Hepatocyte (in vitro differentiated cells): ENCODE measurements at regions not wholly inside any gene's neighbourhood (a gene's known extent, or its start where the extent isn't known, plus 50 kb on each side); places are given as distances from the start of the nearest gene placed in this dataset.

Experiments used
- DNase-seq: peaks from one replicate; pipeline ENCODE4 v3.0.0-alpha.2; 2016; ENCODE audit warnings: low spot score
- H2AFZ ChIP-seq: fragments of 200-600 bp; sonication (generic); 2 replicates; pipeline ENCODE4 v1.6.0; 2016; ENCODE audit warnings: antibody characterized with exemption, mild to moderate bottlenecking
- H3K27ac ChIP-seq: fragments of 200-600 bp; sonication (generic); 2 replicates; pipeline ENCODE4 v1.5.1; 2016; ENCODE audit warnings: mild to moderate bottlenecking
- H3K27me3 ChIP-seq: fragments of 200-600 bp; sonication (generic); 2 replicates; pipeline ENCODE4 v1.6.1; 2016
- H3K36me3 ChIP-seq: fragments of 200-600 bp; sonication (generic); replicated peaks from 2 replicates; pipeline ENCODE4 v1.5.1; 2016; ENCODE audit warnings: low read depth; ENCODE audit not compliant: insufficient read depth
- H3K4me1 ChIP-seq: fragments of 200-600 bp; sonication (generic); 2 replicates; pipeline ENCODE4 v1.5.1; 2016; ENCODE audit warnings: mild to moderate bottlenecking, moderate library complexity; ENCODE audit not compliant: insufficient read depth
- H3K4me2 ChIP-seq: fragments of 200-600 bp; sonication (generic); 2 replicates; pipeline ENCODE4 v1.6.0; 2016
- H3K4me3 ChIP-seq: fragments of 200-600 bp; sonication (generic); 2 replicates; pipeline ENCODE4 v1.5.1; 2016; ENCODE audit warnings: mild to moderate bottlenecking
- H3K79me2 ChIP-seq: fragments of 200-600 bp; sonication (generic); 2 replicates; pipeline ENCODE4 v1.6.0; 2017; ENCODE audit warnings: mild to moderate bottlenecking
- H3K9me2 ChIP-seq: fragments of 200-600 bp; sonication (generic); replicated peaks from 2 replicates; pipeline ENCODE4 v1.6.0; 2017; ENCODE audit warnings: mild to moderate bottlenecking; ENCODE audit not compliant: insufficient read depth
- H3K9me3 ChIP-seq: fragments of 200-600 bp; sonication (generic); 2 replicates; pipeline ENCODE4 v1.5.1; 2016; ENCODE audit warnings: low read depth, mild to moderate bottlenecking
- H4K20me1 ChIP-seq: fragments of 200-600 bp; sonication (generic); 2 replicates; pipeline ENCODE4 v1.6.0; 2016; ENCODE audit warnings: mild to moderate bottlenecking; ENCODE audit not compliant: insufficient read depth, poor library complexity, severe bottlenecking
- CTCF ChIP-seq: fragments of 200-600 bp; sonication (generic); IDR thresholded peaks from 2 replicates; pipeline ENCODE4 v1.5.1; 2016; ENCODE audit warnings: antibody characterized with exemption, mild to moderate bottlenecking; ENCODE audit not compliant: poor library complexity
- EZH2 ChIP-seq: fragments of 200-600 bp; sonication (generic); IDR thresholded peaks from 2 replicates; pipeline ENCODE4 v1.6.1; 2016; ENCODE audit warnings: antibody characterized with exemption, mild to moderate bottlenecking, borderline replicate concordance
- EZH2phosphoT487 ChIP-seq: fragments of 200-600 bp; sonication (generic); IDR thresholded peaks from one replicate; pipeline ENCODE4 v1.6.1; 2018; ENCODE audit warnings: antibody characterized with exemption, mild to moderate bottlenecking, low read depth, moderate library complexity; ENCODE audit not compliant: unreplicated experiment, severe bottlenecking
- WGBS: methylation state at CpG from one replicate; pipeline ENCODE4 v1.1.6; 2016; ENCODE audit warnings: low lambda C conversion rate; ENCODE audit errors: missing lambda C conversion rate; 5-methylcytosine and 5-hydroxymethylcytosine counted together

GRCh38 chr11:87859636-87860035 is 315.6 kb downstream of the RAB38 start:
- no peaks in the 10 kb centered on the region for H4K20me1 ChIP-seq
- no peak for TF ChIP-seq CTCF
- no peak for TF ChIP-seq EZH2
- no peak for TF ChIP-seq EZH2phosphoT487
- H3K4me1 ChIP-seq, result no peaks in the 10 kb centered on the region
- no peak for DNase-seq
- no peaks in the 10 kb centered on the region for H3K36me3 ChIP-seq
- H3K27me3 ChIP-seq, result no peaks in the 10 kb centered on the region
- H3K27ac ChIP-seq, result no peak overlapping the region
- no peaks in the 10 kb centered on the region for H3K9me2 ChIP-seq
- no peaks in the 10 kb centered on the region for H3K9me3 ChIP-seq
- no peak overlapping the region for H3K4me3 ChIP-seq
- no peaks in the 10 kb centered on the region for H3K79me2 ChIP-seq
- no peak overlapping the region for H3K4me2 ChIP-seq
- H2AFZ ChIP-seq, result no peak overlapping the region
- 68% methylated on average over 1 of the region's 1 CpG for WGBS

- Histone ChIP-seq H4K20me1 (no peaks in the 10 kb centered on the region), H3K27me3 (no peaks in the 10 kb centered on the region), H3K4me1 (no peaks in the 10 kb centered on the region), H3K27ac (no peak overlapping the region), H2AFZ (no peak overlapping the region), H3K36me3 (no peaks in the 10 kb centered on the region), H3K79me2 (no peaks in the 10 kb centered on the region), H3K4me3 (no peak overlapping the region), H3K9me2 (no peaks in the 10 kb centered on the region), H3K4me2 (no peak overlapping the region), H3K9me3 (no peaks in the 10 kb centered on the region)
- no peak for TF ChIP-seq EZH2
- no peak for TF ChIP-seq EZH2phosphoT487
- no peak for TF ChIP-seq CTCF
- 68% methylated on average over 1 of the region's 1 CpG for WGBS
- DNase-seq, result no peak
Measured at GRCh38 chr11:87851827-87852226, 323.4 kb downstream of the RAB38 start.

GRCh38 chr11:87851234-87851633 is 324.0 kb downstream of the RAB38 start:
- no peaks in the 10 kb centered on the region for H3K36me3 ChIP-seq
- H3K9me3 ChIP-seq, result no peaks in the 10 kb centered on the region
- H3K4me1 ChIP-seq, result no peaks in the 10 kb centered on the region
- H3K4me2 ChIP-seq, result no peak overlapping the region
- no peak for TF ChIP-seq EZH2
- TF ChIP-seq EZH2phosphoT487, result no peak
- no peak for TF ChIP-seq CTCF
- H4K20me1 ChIP-seq, result no peaks in the 10 kb centered on the region
- no peak for DNase-seq
- no peaks in the 10 kb centered on the region for H3K79me2 ChIP-seq
- no peaks in the 10 kb centered on the region for H3K9me2 ChIP-seq
- no peak overlapping the region for H3K4me3 ChIP-seq
- no peak overlapping the region for H2AFZ ChIP-seq
- WGBS, result 37% methylated on average over 2 of the region's 2 CpGs
- H3K27ac ChIP-seq, result no peak overlapping the region
- H3K27me3 ChIP-seq, result no peaks in the 10 kb centered on the region

- Histone ChIP-seq H3K36me3 (no peaks in the 10 kb centered on the region), H3K27ac (no peak overlapping the region), H3K4me1 (no peaks in the 10 kb centered on the region), H2AFZ (no peak overlapping the region), H3K4me3 (no peak overlapping the region), H3K9me3 (no peaks in the 10 kb centered on the region), H3K79me2 (no peaks in the 10 kb centered on the region), H3K9me2 (no peaks in the 10 kb centered on the region), H3K27me3 (no peaks in the 10 kb centered on the region), H3K4me2 (no peak overlapping the region), H4K20me1 (no peaks in the 10 kb centered on the region)
- no peak for DNase-seq
- no peak for TF ChIP-seq EZH2phosphoT487
- TF ChIP-seq EZH2, result no peak
- no peak for TF ChIP-seq CTCF
- 90% methylated on average over 2 of the region's 2 CpGs for WGBS
Measured at GRCh38 chr11:87849216-87849615, 326.0 kb downstream of the RAB38 start.
